ENCODE measurements at regions not wholly inside any gene's neighbourhood (a gene's known extent, or its start where the extent isn't known, plus 50 kb on each side); places are given as distances from the start of the nearest gene placed in this dataset.

GRCh38 chr10:25682203-25682851 is 251.7 kb upstream of the MYO3A start:
- ChIA-PET CTCF (ENCODE audit: unreplicated experiment) (no interaction called here), POLR2A (interaction anchor here (0.6 to 1.7 kb wide), 2 partner anchors 8 to 406 kb away, joined by 3 read pairs; no protein-coding TSS in a partner anchor)
- intact Hi-C loops (cut with micrococcal nuclease; ENCODE audit: unreplicated experiment) = no loop called here
- Histone ChIP-seq H2AFZ (ENCODE audit: low read length) (no peak overlapping the region), H3K79me2 (ENCODE audit: insufficient read depth, low read depth, low read length) (no peaks in the 10 kb centered on the region), H3K36me3 (ENCODE audit: insufficient read depth, low read length) (no peaks in the 10 kb centered on the region), H3K27ac (ENCODE audit: low read depth, low read length, poor library complexity, severe bottlenecking) (no peak overlapping the region), H3K4me3 (ENCODE audit: low read depth, low read length, poor library complexity, severe bottlenecking) (no peak overlapping the region), H3K9me2 (ENCODE audit: insufficient read depth, low read length) (no peaks in the 10 kb centered on the region), H4K20me1 (ENCODE audit: insufficient read depth, low read length) (no peaks in the 10 kb centered on the region), H3K9me3 (ENCODE audit: low read length) (no peaks in the 10 kb centered on the region), H3K4me1 (ENCODE audit: insufficient read depth, low read length, poor library complexity, severe bottlenecking) (no peaks in the 10 kb centered on the region), H3K4me2 (ENCODE audit: low read length) (no peak overlapping the region)
- no peak for TF ChIP-seq EZH2phosphoT487 (IDR thresholded peaks at IDR 0.05; ENCODE audit: borderline replicate concordance, low read depth, low read length)
- TF ChIP-seq CTCF (conservative IDR thresholded peaks at IDR 0.05; ENCODE audit: low read length) = peak; percentile 25; the same call in 1 of the 2 replicates
- no peak for DNase-seq (ENCODE audit: low spot score)
- no TSS peak for BruUV-seq (replicated peaks)

- no peaks in the 10 kb centered on the region for H3K4me1 ChIP-seq (ENCODE audit: insufficient read depth, low read length, poor library complexity, severe bottlenecking)
- ChIA-PET CTCF (ENCODE audit: unreplicated experiment) (no interaction called here), POLR2A (interaction anchor here (0.6 kb wide), 1 partner anchor 526 kb away, joined by 3 read pairs; no protein-coding TSS in a partner anchor)
- no peak for TF ChIP-seq EZH2phosphoT487 (IDR thresholded peaks at IDR 0.05; ENCODE audit: borderline replicate concordance, low read depth, low read length)
- TF ChIP-seq CTCF (conservative IDR thresholded peaks at IDR 0.05; ENCODE audit: low read length) = no peak
- no peaks in the 10 kb centered on the region for H4K20me1 ChIP-seq (ENCODE audit: insufficient read depth, low read length)
- no peaks in the 10 kb centered on the region for H3K9me2 ChIP-seq (ENCODE audit: insufficient read depth, low read length)
- DNase-seq (ENCODE audit: low spot score) = no peak
- H2AFZ ChIP-seq (ENCODE audit: low read length) = no peak overlapping the region
- H3K79me2 ChIP-seq (ENCODE audit: insufficient read depth, low read depth, low read length) = no peaks in the 10 kb centered on the region
- no TSS peak for BruUV-seq (replicated peaks)
- intact Hi-C loops (cut with micrococcal nuclease; ENCODE audit: unreplicated experiment) = no loop called here
- H3K36me3 ChIP-seq (ENCODE audit: insufficient read depth, low read length) = no peaks in the 10 kb centered on the region
- no peak overlapping the region for H3K4me3 ChIP-seq (ENCODE audit: low read depth, low read length, poor library complexity, severe bottlenecking)
- no peak overlapping the region for H3K27ac ChIP-seq (ENCODE audit: low read depth, low read length, poor library complexity, severe bottlenecking)
- H3K4me2 ChIP-seq (ENCODE audit: low read length) = no peak overlapping the region
- no peaks in the 10 kb centered on the region for H3K9me3 ChIP-seq (ENCODE audit: low read length)
Measured at GRCh38 chr10:25683344-25683743, 250.7 kb upstream of the MYO3A start.

- Histone ChIP-seq H3K9me2 (ENCODE audit: insufficient read depth, low read length) (no peaks in the 10 kb centered on the region), H3K4me3 (ENCODE audit: low read depth, low read length, poor library complexity, severe bottlenecking) (no peak overlapping the region), H3K9me3 (ENCODE audit: low read length) (no peaks in the 10 kb centered on the region), H4K20me1 (ENCODE audit: insufficient read depth, low read length) (no peaks in the 10 kb centered on the region), H3K4me1 (ENCODE audit: insufficient read depth, low read length, poor library complexity, severe bottlenecking) (no peaks in the 10 kb centered on the region), H3K27ac (ENCODE audit: low read depth, low read length, poor library complexity, severe bottlenecking) (no peak overlapping the region), H3K36me3 (ENCODE audit: insufficient read depth, low read length) (no peaks in the 10 kb centered on the region), H3K79me2 (ENCODE audit: insufficient read depth, low read depth, low read length) (no peaks in the 10 kb centered on the region), H2AFZ (ENCODE audit: low read length) (no peak overlapping the region), H3K4me2 (ENCODE audit: low read length) (no peak overlapping the region)
- TF ChIP-seq CTCF (conservative IDR thresholded peaks at IDR 0.05; ENCODE audit: low read length) (no peak), EZH2phosphoT487 (IDR thresholded peaks at IDR 0.05; ENCODE audit: borderline replicate concordance, low read depth, low read length) (no peak)
- intact Hi-C loops (cut with micrococcal nuclease; ENCODE audit: unreplicated experiment) = no loop called here
- ChIA-PET CTCF (ENCODE audit: unreplicated experiment) (no interaction called here), POLR2A (no interaction called here)
- BruUV-seq (replicated peaks) = no TSS peak
- no peak for DNase-seq (ENCODE audit: low spot score)
Measured at GRCh38 chr10:25687521-25687920, 246.5 kb upstream of the MYO3A start.

Measured in OCI-LY7 (cell line).